Esophagus muscularis mucosa (tissue), 4 donors: ENCODE measurements at regions not wholly inside any gene's neighbourhood (a gene's known extent, or its start where the extent isn't known, plus 50 kb on each side); places are given as distances from the start of the nearest gene placed in this dataset.
"Not testable (repeated sequence)": the region's sequence is repeated elsewhere in the genome, so short reads cannot be mapped to it uniquely, and the experiment has no call there.

Experiments used
- DNase-seq: peaks from one replicate; pipeline ENCODE4 v3.0.0-alpha.2; 2017; ENCODE audit errors: extremely low spot score
- H3K27ac ChIP-seq, 4 donors: fragments of 200-600 bp; sonication (generic); replicated peaks in 1 of 4; 1 replicate in 3 of 4; 2 replicates in 1 of 4; pipeline ENCODE4 v1.5.1; 2016 to 2019; ENCODE audit warnings: mild to moderate bottlenecking in 1 of 4
- H3K27me3 ChIP-seq, 4 donors: fragments of 200-600 bp; sonication (generic); one replicate each; pipeline versions ENCODE4 v1.5.1 to v1.6.0; 2016 to 2019
- H3K36me3 ChIP-seq, 4 donors: fragments of 200-600 bp; sonication (generic); one replicate each; pipeline ENCODE4 v1.5.1; 2016 to 2019
- H3K4me1 ChIP-seq, 4 donors: fragments of 200-600 bp; sonication (generic); one replicate each; pipeline ENCODE4 v1.5.1; 2016 to 2019
- H3K4me3 ChIP-seq, 4 donors: fragments of 200-600 bp; sonication (generic); 1 replicate in 2 of 4; 2 replicates in 2 of 4; pipeline ENCODE4 v1.5.1; 2016 to 2019; ENCODE audit warnings: mild to moderate bottlenecking in 4 of 4, moderate library complexity in 1 of 4
- H3K9me3 ChIP-seq, 4 donors: fragments of 200-600 bp; sonication (generic); 1 replicate in 3 of 4; 2 replicates in 1 of 4; pipeline ENCODE4 v1.5.1; 2016 to 2019
- CTCF ChIP-seq, 3 experiments: fragments of 200-600 bp in 2 of 3; fragments of 450-650 bp in 1 of 3; sonication (generic) in 2 of 3; IDR thresholded peaks; one replicate each; pipeline ENCODE4 v1.5.1; 2017 to 2019; ENCODE audit warnings: antibody characterized with exemption in 3 of 3, mild to moderate bottlenecking in 2 of 3, moderate library complexity in 1 of 3
- EP300 ChIP-seq: sonication (generic); formaldehyde crosslinking; IDR thresholded peaks from one replicate; pipeline ENCODE4 v1.6.1; 2017; ENCODE audit warnings: antibody characterized with exemption
- POLR2A ChIP-seq: fragments of 450-650 bp; IDR thresholded peaks from one replicate; pipeline ENCODE4 v1.6.1; 2017; ENCODE audit warnings: antibody characterized with exemption, moderate library complexity, mild to moderate bottlenecking, low read depth
- POLR2AphosphoS5 ChIP-seq, 2 donors: sonication (generic); formaldehyde crosslinking; IDR thresholded peaks; one replicate each; pipeline ENCODE4 v1.6.1; 2017; ENCODE audit warnings: antibody characterized with exemption in 2 of 2
- WGBS: methylation state at CpG from one replicate; pipeline ENCODE4 v1.1.5; 2018; 5-methylcytosine and 5-hydroxymethylcytosine counted together
- intact Hi-C: fragments of 100-400 bp; cut with DNase I; formaldehyde crosslinking; loops from one replicate; pipeline ENCODE4 v1.15.1; 2023

DNA sequence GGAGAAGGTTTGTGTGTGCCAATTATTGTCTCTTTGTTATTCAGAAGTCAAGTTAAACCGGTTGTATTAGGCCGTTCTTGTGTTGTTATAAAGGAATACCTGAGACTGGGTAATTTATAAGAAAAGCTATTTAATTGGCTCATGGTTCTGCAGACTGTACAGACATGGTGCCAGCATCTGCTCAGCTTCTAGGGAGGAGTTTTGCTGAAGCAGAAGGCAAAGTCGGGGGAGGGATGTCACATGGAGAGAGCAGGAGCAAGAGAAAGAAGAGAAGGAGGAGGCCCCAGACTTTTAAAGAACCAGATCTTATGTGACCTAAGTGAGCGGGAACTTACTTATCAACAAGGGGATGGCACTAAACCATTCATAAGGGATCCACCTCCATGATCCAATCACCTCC, 349.3 kb upstream of the PCDH18 start:
- Histone ChIP-seq H3K4me3 (no peak overlapping the region), H3K9me3 (peaks cover 0 to 5% (median 3%) of the 10 kb centered on the region in 4 donors), H3K36me3 (no peaks in the 10 kb centered on the region), H3K27me3 (no peaks in the 10 kb centered on the region), H3K4me1 (no peaks in the 10 kb centered on the region), H3K27ac (no peak overlapping the region)
- intact Hi-C loops = no loop called here
- DNase-seq = no peak
- no peak for TF ChIP-seq EP300
- TF ChIP-seq CTCF (IDR thresholded peaks at IDR 0.05) = no peak
- WGBS = 76% methylated on average over 4 of the region's 4 CpGs

GRCh38 chr4:137868067-137868466, 335.8 kb upstream of the PCDH18 start:
- H3K4me1 ChIP-seq, H3K4me3 ChIP-seq, H3K27me3 ChIP-seq, DNase-seq, intact Hi-C loops, H3K9me3 ChIP-seq, H3K36me3 ChIP-seq, H3K27ac ChIP-seq: not testable (repeated sequence)
- 87% methylated on average over 2 of the region's 3 CpGs for whole genome bisulfite sequencing

GRCh38 chr4:137866671-137867070, 334.4 kb upstream of the PCDH18 start:
- Histone ChIP-seq H3K4me1 (no peaks in the 10 kb centered on the region), H3K36me3 (no peaks in the 10 kb centered on the region), H3K27me3 (no peaks in the 10 kb centered on the region), H3K4me3 (no peak overlapping the region), H3K9me3 (no peaks in the 10 kb centered on the region), H3K27ac (no peak overlapping the region)
- no peak for TF ChIP-seq EP300
- TF ChIP-seq POLR2A = no peak
- no peak for TF ChIP-seq POLR2AphosphoS5 (IDR thresholded peaks at IDR 0.05)
- no peak for TF ChIP-seq CTCF (IDR thresholded peaks at IDR 0.05)
- WGBS = 81% methylated on average over 3 of the region's 3 CpGs
- intact Hi-C loops = no loop called here
- no peak for DNase-seq

- H3K4me3 ChIP-seq = no peak overlapping the region
- H3K4me1 ChIP-seq = no peaks in the 10 kb centered on the region
- H3K27me3 ChIP-seq = no peaks in the 10 kb centered on the region
- H3K9me3 ChIP-seq = no peaks in the 10 kb centered on the region
- TF ChIP-seq CTCF (IDR thresholded peaks at IDR 0.05) = peak; percentile 56 to 61 (median 58)
- TF ChIP-seq POLR2AphosphoS5 (IDR thresholded peaks at IDR 0.05) = no peak
- TF ChIP-seq EP300 = no peak
- TF ChIP-seq POLR2A = no peak
- no peak for DNase-seq
- H3K27ac ChIP-seq = no peak overlapping the region
- H3K36me3 ChIP-seq = no peaks in the 10 kb centered on the region
- intact Hi-C loops = loop anchor here (2.0 to 5.0 kb wide), 3 partner anchors 329 to 737 kb away; partner anchors contain the start of gene PCDH18
These were observed 329.4 kb upstream of the PCDH18 start for GRCh38 chr4:137861682-137862081.

GRCh38 chr4:137853424-137853823, 321.1 kb upstream of the PCDH18 start:
- no peaks in the 10 kb centered on the region for H3K36me3 ChIP-seq
- H3K27me3 ChIP-seq = no peaks in the 10 kb centered on the region
- TF ChIP-seq CTCF (IDR thresholded peaks at IDR 0.05) (no peak), POLR2AphosphoS5 (IDR thresholded peaks at IDR 0.05) (no peak), EP300 (no peak), POLR2A (no peak)
- no peak overlapping the region for H3K4me3 ChIP-seq
- no peaks in the 10 kb centered on the region for H3K4me1 ChIP-seq
- H3K9me3 ChIP-seq = peaks cover 0 to 11% (median 0%) of the 10 kb centered on the region in 4 donors
- 95% methylated on average over 26 of the region's 29 CpGs for WGBS
- no peak for DNase-seq
- intact Hi-C loops = no loop called here
- H3K27ac ChIP-seq = no peak overlapping the region
